Right lobe of liver (tissue), 4 donors: ENCODE measurements at regions not wholly inside any gene's neighbourhood (a gene's known extent, or its start where the extent isn't known, plus 50 kb on each side); places are given as distances from the start of the nearest gene placed in this dataset.

Source experiments
- POLR2A ChIP-seq: fragments of 450-650 bp; IDR thresholded peaks from one replicate; pipeline ENCODE4 v1.6.1; 2017; ENCODE audit warnings: antibody characterized with exemption, mild to moderate bottlenecking
- TF ChIP-seq, protein P1 (sequence below), 4 donors: fragments of 200-600 bp in 3 of 4; fragments of 450-650 bp in 1 of 4; IDR thresholded peaks; one replicate each; pipeline versions ENCODE4 v1.5.1 to v1.8.0; 2016 to 2022; ENCODE audit warnings: antibody characterized with exemption in 4 of 4, mild to moderate bottlenecking in 2 of 4
- donor health status: DM: no; HTN: no; CAD: no.
- donor health status: DM: no; HTN: no; CAD: no.
- donor health status: DM: no; HTN: yes; CAD: no.

DNA sequence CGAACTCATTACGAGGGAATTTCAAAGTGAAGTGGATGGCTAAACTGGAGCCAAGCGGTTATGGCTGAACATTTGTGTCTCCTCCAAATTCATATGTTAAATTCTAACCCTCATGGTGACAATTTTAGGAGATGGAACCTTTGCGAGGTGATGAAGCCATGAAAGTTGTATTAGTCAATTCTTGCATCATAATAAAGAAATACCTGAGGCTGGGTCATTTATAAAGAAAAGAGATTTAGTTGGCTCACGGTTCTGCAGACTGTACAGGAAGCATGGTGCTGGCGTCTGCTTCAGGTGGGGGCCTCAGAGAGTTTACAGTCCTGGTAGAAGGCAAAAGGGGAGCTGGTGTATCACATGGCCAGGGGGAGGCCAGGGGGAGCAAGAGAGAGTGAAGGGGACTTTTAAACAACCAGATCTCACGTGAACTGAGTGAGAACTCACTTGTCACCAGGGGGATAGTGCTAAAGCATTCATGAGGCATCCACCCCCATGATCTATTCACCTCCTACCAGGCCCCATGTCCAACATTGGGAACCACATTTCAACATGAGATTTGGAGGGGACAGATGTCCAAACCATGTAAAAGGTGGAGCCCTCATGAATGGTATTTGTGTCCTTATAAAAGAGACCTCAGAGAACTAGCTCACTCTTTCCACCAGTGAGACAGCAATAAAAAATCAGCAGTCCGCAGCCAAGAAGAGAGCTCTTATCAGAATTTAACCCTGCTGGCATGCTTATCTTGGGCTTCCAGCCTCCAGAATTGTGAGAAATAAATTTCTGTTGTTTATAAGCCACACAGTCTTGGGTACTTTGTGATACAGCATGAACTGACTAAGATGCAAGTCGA is 143.4 kb downstream of the MTRR start:
- no peak for TF ChIP-seq POLR2A
- TF ChIP-seq, protein P1, sequence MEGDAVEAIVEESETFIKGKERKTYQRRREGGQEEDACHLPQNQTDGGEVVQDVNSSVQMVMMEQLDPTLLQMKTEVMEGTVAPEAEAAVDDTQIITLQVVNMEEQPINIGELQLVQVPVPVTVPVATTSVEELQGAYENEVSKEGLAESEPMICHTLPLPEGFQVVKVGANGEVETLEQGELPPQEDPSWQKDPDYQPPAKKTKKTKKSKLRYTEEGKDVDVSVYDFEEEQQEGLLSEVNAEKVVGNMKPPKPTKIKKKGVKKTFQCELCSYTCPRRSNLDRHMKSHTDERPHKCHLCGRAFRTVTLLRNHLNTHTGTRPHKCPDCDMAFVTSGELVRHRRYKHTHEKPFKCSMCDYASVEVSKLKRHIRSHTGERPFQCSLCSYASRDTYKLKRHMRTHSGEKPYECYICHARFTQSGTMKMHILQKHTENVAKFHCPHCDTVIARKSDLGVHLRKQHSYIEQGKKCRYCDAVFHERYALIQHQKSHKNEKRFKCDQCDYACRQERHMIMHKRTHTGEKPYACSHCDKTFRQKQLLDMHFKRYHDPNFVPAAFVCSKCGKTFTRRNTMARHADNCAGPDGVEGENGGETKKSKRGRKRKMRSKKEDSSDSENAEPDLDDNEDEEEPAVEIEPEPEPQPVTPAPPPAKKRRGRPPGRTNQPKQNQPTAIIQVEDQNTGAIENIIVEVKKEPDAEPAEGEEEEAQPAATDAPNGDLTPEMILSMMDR (IDR thresholded peaks at IDR 0.05), result no peak
